OCI-LY1 (cell line): ENCODE measurements at regions not wholly inside any gene's neighbourhood (a gene's known extent, or its start where the extent isn't known, plus 50 kb on each side); places are given as distances from the start of the nearest gene placed in this dataset.

Experiments used
- H2AFZ ChIP-seq: fragments of 200-600 bp; sonication (generic), shearing (Covaris generic); 2 replicates; pipeline ENCODE4 v1.6.0; 2014; ENCODE audit warnings: antibody characterized with exemption, mild to moderate bottlenecking, low read length
- H3F3A ChIP-seq: fragments of 200-600 bp; sonication (generic), shearing (Covaris generic); 2 replicates; pipeline ENCODE4 v1.6.0; 2014; ENCODE audit warnings: mild to moderate bottlenecking, antibody characterized with exemption, low read length, moderate library complexity; ENCODE audit not compliant: insufficient read depth
- H3K27ac ChIP-seq: fragments of 200-600 bp; sonication (generic); 2 replicates; pipeline ENCODE4 v1.5.1; 2014; ENCODE audit warnings: low read length, mixed run types, mild to moderate bottlenecking, low read depth; ENCODE audit not compliant: poor library complexity, severe bottlenecking
- H3K27me3 ChIP-seq: fragments of 200-600 bp; sonication (generic); 2 replicates; pipeline ENCODE4 v1.6.0; 2014; ENCODE audit warnings: antibody characterized with exemption, mild to moderate bottlenecking, low read length, moderate library complexity; ENCODE audit not compliant: insufficient read depth
- H3K36me3 ChIP-seq: fragments of 200-600 bp; sonication (generic); 2 replicates; pipeline ENCODE4 v1.6.1; 2014; ENCODE audit warnings: mild to moderate bottlenecking, antibody characterized with exemption, low read length, moderate library complexity, mixed read lengths; ENCODE audit not compliant: insufficient read depth
- H3K4me1 ChIP-seq: fragments of 200-600 bp; sonication (generic); 2 replicates; pipeline ENCODE4 v1.5.1; 2014; ENCODE audit warnings: mild to moderate bottlenecking, low read length, moderate library complexity; ENCODE audit not compliant: insufficient read depth, severe bottlenecking
- H3K4me2 ChIP-seq: fragments of 200-600 bp; sonication (generic), shearing (Covaris generic); 2 replicates; pipeline ENCODE4 v1.6.1; 2014; ENCODE audit warnings: low read length
- H3K4me3 ChIP-seq: fragments of 200-600 bp; sonication (generic); 2 replicates; pipeline ENCODE4 v1.5.1; 2014; ENCODE audit warnings: low read length, low read depth, mild to moderate bottlenecking, mixed read lengths; ENCODE audit not compliant: poor library complexity, severe bottlenecking
- H3K79me2 ChIP-seq: fragments of 200-600 bp; shearing (Covaris generic); 2 replicates; pipeline ENCODE4 v1.6.1; 2016; ENCODE audit warnings: mixed run types, low read length, mixed read lengths; ENCODE audit not compliant: insufficient read depth
- H3K9ac ChIP-seq: fragments of 200-600 bp; sonication (generic), shearing (Covaris generic); 2 replicates; pipeline ENCODE4 v1.6.1; 2014; ENCODE audit warnings: mild to moderate bottlenecking, low read length, mixed read lengths
- H3K9me2 ChIP-seq: fragments of 200-600 bp; sonication (generic), shearing (Covaris generic); 2 replicates; pipeline ENCODE4 v1.6.1; 2014; ENCODE audit warnings: low read depth, mild to moderate bottlenecking, low read length, mixed read lengths
- H3K9me3 ChIP-seq: fragments of 200-600 bp; shearing (Covaris generic); 2 replicates; pipeline ENCODE4 v1.6.1; 2014; ENCODE audit warnings: low read length, mixed read lengths
- H4K20me1 ChIP-seq: fragments of 200-600 bp; sonication (generic), shearing (Covaris generic); 2 replicates; pipeline ENCODE4 v1.6.0; 2016; ENCODE audit warnings: mild to moderate bottlenecking, low read length; ENCODE audit not compliant: insufficient read depth
- EZH2 ChIP-seq: fragments of 200-600 bp; sonication (generic), shearing (Covaris generic); IDR thresholded peaks from 2 replicates; pipeline ENCODE4 v1.8.0; 2017; ENCODE audit warnings: borderline replicate concordance, mixed run types, mild to moderate bottlenecking, antibody characterized with exemption, low read length, moderate library complexity, mixed read lengths
- TF ChIP-seq, protein P1 (sequence below): fragments of 200-600 bp; sonication (generic), shearing (Covaris generic); IDR thresholded peaks from 2 replicates; pipeline ENCODE4 v1.5.1; 2017; ENCODE audit warnings: mild to moderate bottlenecking, antibody characterized with exemption, low read length, moderate library complexity, mixed read lengths

DNA sequence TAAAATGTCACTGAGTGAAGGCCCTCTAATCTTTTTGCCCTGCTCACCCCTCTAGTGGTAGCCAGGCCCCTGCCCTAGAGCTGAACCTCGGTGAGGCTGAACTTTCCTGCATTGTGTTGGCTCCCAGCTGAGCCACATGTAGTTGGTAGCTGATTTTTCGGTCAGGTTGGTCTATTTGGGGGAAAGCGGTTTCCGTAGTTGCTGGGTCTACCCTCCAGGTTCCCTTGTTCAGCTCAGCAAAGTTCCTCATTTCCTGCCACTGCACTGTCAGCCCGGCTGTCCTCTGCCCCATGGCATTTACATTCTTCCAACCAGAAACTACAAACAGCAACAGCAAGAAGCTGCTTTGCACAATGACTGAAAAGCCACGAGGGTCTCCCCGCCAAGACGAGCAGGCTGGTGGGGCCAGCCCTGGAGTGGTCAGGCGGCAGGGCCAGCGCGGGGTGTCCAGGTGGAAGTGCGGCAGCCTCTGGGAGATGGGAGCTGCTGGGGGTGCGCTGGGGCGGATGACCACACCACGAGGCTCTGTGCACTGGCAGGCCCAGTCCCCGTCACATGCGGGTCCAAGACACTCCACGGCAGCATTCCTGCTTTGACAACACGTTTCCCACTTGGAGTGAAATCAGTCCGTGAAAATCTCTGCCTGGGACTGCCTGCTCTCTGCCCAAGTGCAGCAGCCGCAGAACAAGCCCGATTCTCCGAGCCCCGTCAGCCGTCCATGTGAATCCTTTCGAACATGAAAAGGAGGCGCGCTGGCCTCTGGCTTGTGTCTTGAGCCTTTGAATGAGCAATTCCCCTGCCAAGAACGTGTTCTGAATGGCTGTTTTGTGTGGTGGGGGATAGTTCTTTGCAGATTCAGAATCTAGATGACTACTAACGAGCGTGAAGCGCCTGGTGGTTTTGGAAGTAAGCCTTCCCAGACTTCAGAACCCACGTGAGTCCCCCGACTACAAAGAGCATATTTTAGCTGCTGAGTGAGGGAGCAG is 159.4 kb downstream of the ASB1 start:
- no peak for TF ChIP-seq EZH2
- TF ChIP-seq, protein P1, sequence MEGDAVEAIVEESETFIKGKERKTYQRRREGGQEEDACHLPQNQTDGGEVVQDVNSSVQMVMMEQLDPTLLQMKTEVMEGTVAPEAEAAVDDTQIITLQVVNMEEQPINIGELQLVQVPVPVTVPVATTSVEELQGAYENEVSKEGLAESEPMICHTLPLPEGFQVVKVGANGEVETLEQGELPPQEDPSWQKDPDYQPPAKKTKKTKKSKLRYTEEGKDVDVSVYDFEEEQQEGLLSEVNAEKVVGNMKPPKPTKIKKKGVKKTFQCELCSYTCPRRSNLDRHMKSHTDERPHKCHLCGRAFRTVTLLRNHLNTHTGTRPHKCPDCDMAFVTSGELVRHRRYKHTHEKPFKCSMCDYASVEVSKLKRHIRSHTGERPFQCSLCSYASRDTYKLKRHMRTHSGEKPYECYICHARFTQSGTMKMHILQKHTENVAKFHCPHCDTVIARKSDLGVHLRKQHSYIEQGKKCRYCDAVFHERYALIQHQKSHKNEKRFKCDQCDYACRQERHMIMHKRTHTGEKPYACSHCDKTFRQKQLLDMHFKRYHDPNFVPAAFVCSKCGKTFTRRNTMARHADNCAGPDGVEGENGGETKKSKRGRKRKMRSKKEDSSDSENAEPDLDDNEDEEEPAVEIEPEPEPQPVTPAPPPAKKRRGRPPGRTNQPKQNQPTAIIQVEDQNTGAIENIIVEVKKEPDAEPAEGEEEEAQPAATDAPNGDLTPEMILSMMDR = no peak
- H3K9ac ChIP-seq = no peak overlapping the region
- no peaks in the 10 kb centered on the region for H3K9me2 ChIP-seq
- no peak overlapping the region for H3K4me3 ChIP-seq
- no peaks in the 10 kb centered on the region for H3K4me1 ChIP-seq
- H3K27me3 ChIP-seq = no peaks in the 10 kb centered on the region
- H3K4me2 ChIP-seq = no peak overlapping the region
- no peaks in the 10 kb centered on the region for H3K79me2 ChIP-seq
- no peaks in the 10 kb centered on the region for H3F3A ChIP-seq
- no peaks in the 10 kb centered on the region for H3K36me3 ChIP-seq
- H3K9me3 ChIP-seq = no peaks in the 10 kb centered on the region
- no peak overlapping the region for H2AFZ ChIP-seq
- no peaks in the 10 kb centered on the region for H4K20me1 ChIP-seq
- no peak overlapping the region for H3K27ac ChIP-seq

DNA sequence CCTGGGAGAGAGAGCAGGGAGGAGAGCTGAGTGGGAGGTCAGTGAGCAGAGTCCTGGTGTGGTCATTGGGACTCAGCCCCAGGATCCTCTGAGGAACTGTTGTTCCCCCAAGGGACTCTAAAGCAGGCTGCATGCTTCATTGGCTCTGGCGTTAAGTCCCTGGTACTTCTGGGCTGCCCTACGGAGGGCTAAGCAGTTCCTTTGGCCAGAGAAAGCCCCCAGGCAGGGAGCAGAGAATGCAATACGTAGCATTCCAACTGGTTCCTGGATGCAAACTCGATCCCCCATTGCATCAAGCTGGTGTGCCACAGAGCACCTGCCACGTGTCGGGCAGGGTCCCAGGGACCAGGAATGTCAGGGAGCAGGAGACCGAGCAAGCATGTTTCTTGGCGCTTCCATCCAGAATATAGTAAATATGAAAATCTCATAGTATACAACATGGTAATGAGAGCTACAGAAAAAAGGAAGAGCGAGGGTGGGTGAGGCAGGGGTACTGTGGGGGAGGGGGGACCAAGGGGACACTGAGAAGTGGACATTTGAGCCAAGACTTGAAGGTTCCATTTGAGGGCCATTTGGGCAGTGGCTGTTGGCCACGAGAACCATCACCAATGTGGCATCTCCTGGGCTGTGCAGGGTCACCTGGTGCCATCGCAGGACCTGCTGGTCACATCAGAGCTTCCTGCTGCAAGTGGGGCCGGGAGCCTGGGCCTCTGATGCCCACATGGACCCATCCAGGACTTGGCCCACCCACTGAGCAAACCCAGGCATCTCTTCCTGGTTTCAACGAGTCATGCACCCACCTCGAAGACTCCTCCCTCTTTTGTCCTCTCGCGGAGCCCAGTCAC is 160.4 kb downstream of the ASB1 start:
- no peaks in the 10 kb centered on the region for H3K4me1 ChIP-seq
- no peaks in the 10 kb centered on the region for H3K27me3 ChIP-seq
- no peaks in the 10 kb centered on the region for H3F3A ChIP-seq
- H3K79me2 ChIP-seq = no peaks in the 10 kb centered on the region
- TF ChIP-seq EZH2 = no peak
- TF ChIP-seq, protein P1 = no peak
- H3K4me2 ChIP-seq = no peak overlapping the region
- no peaks in the 10 kb centered on the region for H3K36me3 ChIP-seq
- H2AFZ ChIP-seq = no peak overlapping the region
- no peaks in the 10 kb centered on the region for H3K9me2 ChIP-seq
- no peaks in the 10 kb centered on the region for H3K9me3 ChIP-seq
- H3K4me3 ChIP-seq = no peak overlapping the region
- no peak overlapping the region for H3K27ac ChIP-seq
- H4K20me1 ChIP-seq = no peaks in the 10 kb centered on the region
- H3K9ac ChIP-seq = no peak overlapping the region

DNA sequence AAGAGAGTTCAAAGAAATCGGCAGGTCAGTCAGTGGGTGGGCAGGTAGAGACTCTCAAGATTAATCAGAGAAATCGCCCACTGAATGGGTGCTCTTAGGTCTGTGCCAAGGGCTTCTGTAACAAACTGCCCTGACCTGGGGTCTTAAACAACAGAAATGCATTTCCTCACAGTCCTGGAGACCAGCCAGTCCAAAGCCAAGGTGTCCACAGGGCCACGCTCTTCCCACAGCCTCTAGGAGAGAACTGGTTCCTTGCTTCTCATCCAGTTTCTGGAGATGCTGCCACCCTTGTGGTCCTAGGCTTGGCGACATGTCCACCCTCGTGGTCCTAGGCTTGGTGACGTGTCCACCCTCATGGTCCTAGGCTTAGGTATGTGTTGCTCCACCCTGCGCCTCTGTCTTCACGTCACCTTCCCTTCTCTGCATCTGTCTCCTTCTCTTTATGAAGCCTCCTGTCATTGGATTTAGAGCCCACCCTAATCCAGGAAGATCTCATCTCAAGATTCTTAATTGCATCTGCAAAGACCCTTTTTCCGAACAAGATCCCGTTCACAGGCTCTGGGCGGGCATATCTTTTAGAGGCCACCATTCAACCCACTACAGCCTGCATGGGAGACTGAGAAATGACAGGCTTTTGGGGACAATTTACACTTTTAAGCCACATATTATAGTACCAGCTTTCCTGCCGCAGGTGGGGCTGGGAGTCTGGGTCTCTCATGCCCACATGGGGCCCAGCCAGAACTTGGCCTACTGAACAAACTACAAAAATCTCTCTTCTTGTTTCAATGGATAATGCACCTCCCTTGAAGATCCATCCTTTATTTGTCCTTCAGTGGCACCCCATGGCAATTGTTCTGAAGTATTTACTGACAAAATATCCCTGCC is 161.3 kb downstream of the ASB1 start:
- no peak overlapping the region for H3K9ac ChIP-seq
- H3K27ac ChIP-seq = no peak overlapping the region
- TF ChIP-seq, protein P1 = no peak
- TF ChIP-seq EZH2 = no peak
- no peaks in the 10 kb centered on the region for H3K9me2 ChIP-seq
- no peaks in the 10 kb centered on the region for H4K20me1 ChIP-seq
- no peaks in the 10 kb centered on the region for H3K36me3 ChIP-seq
- H3K27me3 ChIP-seq = no peaks in the 10 kb centered on the region
- no peak overlapping the region for H3K4me3 ChIP-seq
- H3F3A ChIP-seq = no peaks in the 10 kb centered on the region
- no peaks in the 10 kb centered on the region for H3K79me2 ChIP-seq
- no peak overlapping the region for H2AFZ ChIP-seq
- H3K4me1 ChIP-seq = no peaks in the 10 kb centered on the region
- no peaks in the 10 kb centered on the region for H3K9me3 ChIP-seq
- no peak overlapping the region for H3K4me2 ChIP-seq
